HG02840 (cell line): ENCODE measurements at regions not wholly inside any gene's neighbourhood (a gene's known extent, or its start where the extent isn't known, plus 50 kb on each side); places are given as distances from the start of the nearest gene placed in this dataset.

ENCODE experiments used
- ATAC-seq: cut with Tn5 transposase; IDR thresholded peaks from one replicate; pipeline ENCODE4 v1.9.1; 2021; ENCODE audit warnings: mild to moderate bottlenecking, moderate library complexity, moderate number of reproducible peaks; ENCODE audit not compliant: unreplicated experiment, low FRiP score

DNA sequence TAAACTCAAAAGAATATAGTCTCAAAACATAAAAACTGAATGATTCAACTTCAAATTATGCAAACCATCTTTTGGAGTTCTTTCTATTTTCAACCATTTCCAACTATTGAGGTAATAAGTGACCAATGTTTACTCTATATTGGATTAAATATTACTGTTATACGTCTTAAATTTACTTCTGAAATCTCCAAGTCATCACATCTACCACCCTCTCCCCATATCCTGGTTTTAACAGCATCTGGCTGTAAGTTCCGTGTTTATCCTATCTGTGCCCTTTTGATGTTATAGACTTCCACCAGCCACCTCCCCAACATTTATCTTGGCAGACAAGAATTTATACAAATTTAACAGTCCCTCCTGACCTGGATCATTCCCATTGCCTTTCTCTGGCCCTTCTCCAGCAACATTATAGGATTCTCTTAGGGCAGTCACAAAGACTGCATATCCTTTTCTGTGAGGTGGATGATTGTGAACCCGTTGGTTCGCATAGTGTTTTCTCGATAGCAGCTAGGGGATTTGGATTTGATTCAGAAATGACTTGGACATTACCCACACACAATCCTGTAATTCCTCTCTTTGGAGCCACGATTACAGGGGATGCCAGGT is 313.4 kb upstream of the FMN2 start:
- ATAC-seq: no peak

DNA sequence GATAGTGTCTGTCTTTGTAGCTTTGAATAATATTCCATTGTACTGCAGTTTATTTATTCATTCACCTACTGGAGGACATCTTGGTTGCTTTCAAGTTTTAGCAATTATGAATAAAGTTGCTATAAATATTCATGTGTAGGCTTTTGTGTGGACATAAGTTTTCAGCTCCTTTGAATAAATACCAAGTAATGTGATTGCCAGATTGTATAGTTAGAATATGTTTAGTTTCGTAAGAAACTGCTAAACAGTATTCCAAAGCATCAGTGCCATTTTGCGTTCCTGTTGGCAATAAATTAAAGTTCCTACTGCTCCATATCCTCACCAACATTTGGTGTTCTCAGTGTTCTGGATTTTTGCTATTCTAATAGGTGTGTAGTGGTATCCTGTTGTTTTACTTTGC is 311.7 kb upstream of the FMN2 start:
- ATAC-seq: no peak

DNA sequence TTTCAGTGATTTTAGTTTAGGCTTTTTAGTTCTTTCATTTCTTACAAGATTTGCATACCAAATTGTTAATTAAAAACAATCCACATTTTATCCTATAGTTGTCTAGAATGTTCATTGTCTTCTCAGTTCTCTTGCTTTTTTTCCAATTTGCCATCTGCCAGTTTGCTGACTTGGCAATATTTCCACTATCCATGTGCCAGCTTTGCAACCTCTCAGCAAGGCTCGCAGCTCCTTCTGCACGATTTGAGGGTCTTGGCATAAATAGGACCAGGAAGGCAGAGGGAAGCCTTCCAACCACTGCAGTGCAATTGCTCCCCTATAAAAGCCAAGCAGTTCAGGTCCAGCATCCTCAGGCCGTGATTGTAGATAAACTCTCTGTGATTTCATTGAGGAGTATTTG is 306.8 kb upstream of the FMN2 start:
- ATAC-seq: no peak

DNA sequence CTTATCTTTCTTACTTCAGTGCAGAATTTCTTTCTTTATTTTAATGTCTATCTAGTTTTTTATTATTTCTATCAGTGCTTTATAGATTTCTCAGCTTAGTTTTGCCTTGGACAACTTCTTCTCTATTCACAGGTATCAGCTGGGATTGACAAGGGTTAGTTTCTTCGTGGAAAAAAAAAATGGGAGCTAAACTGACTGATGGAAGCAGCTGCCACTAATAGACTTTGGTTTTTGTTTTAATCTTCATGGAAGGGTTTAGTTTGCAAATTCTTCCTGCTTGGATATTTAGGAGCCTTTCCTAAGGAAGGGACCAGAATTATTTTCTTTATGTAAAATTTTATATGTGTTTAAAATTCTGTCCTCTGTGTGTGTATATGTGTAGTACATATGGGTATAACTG is 306.1 kb upstream of the FMN2 start:
- ATAC-seq: no peak

DNA sequence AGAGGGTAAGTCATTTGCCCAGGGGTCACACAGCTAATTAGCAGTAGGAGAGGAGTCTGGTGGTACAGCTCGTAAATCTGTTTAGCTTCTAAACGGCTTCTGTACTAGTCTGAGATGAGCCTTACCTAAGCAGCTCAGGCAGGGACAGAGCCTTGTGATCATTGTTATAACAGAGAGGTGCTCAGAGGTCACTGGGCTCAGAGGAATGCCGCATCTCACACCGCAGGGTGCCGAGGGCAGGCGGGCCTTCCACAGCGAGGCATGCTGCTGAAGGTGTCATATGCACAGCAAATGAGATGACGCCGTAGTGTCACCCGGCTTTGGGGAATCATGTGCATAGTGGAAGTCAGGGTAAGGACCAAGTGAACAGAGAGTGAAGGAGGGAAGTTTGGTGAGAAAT is 305.2 kb upstream of the FMN2 start:
- no peak for ATAC-seq

DNA sequence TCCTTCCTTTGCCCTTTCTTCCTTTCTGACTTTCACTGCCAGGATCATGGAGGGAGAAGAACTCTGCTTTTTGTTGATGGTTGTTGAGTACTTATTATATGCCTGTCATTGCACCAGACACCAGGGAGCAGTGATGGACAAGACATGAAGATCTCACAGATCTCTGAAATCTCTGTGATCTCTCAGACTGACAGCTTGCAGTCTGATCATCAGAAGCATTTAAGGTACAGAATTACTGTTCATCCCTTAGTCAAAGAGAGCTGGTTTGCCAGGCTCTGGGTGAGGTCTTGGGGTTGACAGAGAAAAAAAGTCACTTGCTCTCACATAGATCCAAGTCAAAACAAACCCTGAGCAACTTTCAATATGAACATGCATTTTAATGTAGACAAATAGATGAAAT is 299.5 kb upstream of the FMN2 start:
- ATAC-seq: no peak

DNA sequence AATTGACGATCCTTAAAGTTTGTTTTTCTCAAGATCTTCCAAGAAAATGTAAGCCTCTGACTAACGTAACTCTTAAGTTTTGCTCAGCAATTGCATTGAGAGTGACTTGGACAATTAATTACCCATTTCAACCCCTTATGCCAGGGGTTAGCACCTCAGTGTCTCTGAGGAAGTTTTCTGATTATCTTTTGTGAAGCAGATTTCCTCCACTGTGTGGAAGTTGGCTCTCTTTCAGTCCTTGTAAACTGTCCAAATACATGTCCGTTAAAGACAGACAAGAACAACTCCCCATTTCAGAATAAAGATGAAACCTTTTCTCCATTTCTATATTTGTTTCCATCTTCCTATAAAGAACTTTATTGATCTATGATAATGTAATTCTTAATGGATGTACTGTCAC is 296.4 kb upstream of the FMN2 start:
- no peak for ATAC-seq

DNA sequence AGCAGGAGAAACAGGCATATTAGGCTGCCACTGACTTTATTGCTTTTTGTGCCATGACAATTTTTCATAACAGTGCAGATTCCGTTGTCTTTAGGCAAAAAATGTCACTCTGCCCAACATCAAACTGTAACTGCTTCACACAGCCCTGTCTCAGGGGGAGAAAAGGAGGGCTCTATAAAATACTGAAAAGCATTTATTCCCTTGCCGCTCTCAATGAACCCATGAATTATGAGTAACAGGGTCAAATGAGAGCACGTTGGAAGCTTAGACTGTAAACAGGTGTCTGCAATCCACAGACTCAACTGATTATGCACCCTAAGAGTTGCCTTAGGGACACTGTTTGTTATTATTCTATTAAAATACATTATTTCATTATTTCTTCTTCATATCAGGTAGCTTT is 292.1 kb upstream of the FMN2 start:
- no peak for ATAC-seq

DNA sequence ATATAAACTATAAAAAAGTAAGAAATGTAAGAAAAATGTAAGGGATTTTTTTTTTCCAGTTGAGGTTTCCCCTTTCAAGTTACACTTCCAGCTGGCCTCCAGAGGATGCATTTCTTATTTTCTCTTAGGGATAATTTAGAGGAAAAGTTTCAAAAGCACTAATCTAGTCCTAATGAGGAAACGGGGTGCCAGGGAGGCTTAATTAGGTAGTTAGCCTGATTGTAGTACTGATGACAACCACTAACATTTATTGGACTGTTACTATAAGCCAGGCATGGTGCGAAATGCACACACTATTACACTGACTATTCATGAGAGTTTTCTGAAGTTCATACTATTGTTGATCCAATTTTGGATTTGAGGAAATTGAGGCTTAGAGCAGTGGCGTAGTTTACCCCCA is 290.8 kb upstream of the FMN2 start:
- ATAC-seq: no peak

DNA sequence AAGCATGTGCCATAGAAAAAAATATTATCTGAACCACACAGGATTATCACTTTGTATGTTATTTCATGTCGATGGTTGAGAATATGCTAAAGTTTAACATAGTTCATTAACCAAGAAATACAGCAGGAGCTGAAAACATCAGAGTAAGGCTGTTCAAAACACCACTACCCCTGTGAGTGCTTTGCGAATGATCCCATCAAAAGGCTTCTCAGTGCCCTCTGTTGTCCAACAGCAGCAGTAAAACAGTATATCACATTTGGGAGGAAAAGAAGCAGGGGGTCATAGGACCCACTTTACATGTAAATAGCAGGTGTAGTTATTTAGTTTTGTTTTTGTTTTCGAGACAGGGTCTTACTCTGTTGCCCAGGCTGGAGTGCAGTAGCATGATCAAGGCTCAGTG is 289.4 kb upstream of the FMN2 start:
- ATAC-seq: no peak

DNA sequence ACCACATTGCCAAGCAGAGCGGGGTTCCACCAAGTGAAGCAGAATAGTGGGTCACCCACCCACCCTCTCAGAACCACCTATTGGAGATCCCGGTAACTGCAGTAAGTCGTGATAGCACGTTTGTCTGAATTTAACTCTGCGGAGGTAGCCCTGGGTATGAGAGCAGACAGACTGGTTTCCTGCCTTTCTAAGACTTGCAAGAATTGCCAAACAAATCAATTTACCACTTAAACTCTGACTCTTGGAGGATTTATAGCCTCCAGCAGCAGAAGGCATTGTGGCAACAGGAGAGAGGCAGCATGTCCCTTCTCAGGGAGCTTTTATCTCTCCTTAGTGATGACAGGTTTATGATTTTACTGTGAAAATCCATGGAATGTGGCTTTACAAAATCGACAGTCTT is 287.9 kb upstream of the FMN2 start:
- no peak for ATAC-seq

DNA sequence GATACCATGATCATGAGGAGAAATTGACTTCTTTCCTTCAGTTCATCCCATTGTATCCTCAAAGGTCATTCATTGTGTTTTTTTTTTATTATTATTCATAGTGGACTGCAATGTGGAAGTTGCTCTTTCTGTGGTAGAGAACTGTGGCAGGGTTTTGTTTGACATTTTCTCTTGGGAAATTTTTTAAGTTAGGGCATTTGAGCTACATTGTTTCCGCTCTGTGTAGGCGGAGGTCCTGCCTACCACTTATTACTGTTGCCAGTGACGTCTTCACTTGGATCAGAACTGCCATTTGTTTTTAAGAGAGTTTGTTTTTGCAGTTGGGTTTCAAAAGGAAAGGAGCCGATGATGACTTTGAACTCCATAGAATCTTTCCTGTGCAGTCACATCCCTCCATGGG is 287.4 kb upstream of the FMN2 start:
- no peak for ATAC-seq

DNA sequence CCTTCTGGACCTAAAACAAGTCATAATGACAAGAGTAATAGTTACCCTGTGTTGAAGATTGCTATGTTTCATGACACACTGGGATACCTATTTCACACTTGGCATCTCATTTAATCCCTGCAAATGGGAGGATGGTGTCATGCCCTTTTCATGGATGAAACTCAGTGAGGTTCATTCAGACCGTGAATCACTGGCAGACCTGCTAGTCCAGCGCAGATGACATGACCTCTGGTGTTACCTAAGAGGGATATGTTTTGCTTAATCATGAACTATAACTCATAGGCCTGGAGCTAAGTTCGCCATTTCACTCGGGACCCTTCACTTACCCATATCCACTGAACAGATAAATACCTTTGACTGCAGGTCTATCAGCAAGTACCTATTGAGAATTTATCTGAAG is 286.6 kb upstream of the FMN2 start:
- ATAC-seq: no peak

DNA sequence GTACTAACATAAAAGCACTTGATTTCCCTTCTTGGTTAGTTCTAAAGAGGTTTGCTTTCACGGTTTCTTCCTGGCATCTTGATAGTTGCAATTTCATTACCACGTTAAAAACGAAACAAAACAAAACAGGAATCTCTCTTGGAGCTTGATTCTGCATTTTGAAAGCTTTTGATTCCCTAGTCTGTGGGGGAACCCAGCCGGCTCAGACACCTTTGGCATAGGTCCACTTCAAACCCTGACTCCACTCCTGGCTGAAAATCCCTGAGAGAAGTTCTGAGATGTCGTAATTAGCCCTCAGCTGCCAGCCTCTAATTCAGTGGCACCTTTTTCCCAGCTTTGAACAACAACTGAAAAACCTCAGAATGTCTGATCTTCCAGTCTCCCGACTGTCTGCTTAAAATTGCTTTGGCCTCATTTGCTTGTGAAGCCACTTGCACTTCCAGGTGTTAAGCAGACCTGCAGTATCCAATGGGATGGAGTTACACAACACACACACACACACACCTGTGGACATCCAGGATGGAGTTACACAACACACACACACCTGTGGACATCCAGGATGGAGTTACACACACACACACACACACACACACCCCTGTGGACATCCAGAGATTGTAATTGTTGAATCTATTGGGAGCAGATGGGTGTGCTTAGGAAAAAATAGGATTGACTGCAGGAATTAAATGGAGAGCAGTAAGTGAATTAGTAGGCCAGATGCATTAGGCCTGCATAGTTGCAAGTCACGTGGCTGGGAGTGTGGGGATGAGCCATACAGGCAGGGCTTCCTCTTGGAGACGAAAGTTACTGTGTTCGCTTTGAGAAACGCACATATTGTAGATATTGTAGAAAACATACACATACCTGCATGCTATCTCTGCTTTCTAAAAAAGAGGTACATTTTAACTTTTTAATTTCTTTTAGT is 285.6 kb upstream of the FMN2 start:
- ATAC-seq: no peak

DNA sequence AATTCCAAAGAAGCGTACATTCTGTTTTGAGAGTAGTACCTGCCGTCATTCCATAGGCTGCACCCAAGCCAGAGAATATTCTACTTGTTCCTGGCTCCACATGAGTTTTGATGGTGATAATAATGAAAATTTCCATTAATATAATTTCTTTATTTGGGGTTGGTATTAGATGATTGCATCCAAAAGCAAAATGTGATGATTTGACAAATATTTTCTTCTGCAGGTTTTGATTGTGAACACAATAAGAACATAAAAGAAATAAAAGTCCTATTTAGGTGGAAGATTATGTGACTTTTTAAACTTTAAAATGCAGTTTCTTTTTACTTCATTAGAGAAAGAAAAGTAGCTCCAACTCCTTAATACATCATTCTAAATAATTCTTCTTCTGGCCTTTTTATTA is 284.8 kb upstream of the FMN2 start:
- ATAC-seq: no peak

DNA sequence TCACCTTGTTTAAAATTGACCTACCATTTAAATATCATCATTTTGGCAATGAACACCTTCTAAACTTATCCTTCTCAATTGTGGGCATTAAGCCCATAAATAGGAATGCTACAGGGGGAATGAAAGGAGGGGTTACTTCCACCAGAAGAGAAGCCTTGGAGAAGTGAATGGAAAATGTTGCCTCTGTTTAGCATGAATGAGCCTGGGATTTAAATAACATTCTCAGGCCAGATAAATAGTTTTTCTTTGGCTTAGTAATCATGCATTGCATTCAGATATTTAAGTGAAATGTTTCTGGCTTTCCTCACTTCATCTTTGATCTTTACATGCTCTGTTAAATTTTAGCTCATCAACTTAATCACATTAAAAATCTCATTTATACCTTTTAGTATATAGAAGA is 284.3 kb upstream of the FMN2 start:
- ATAC-seq: no peak

DNA sequence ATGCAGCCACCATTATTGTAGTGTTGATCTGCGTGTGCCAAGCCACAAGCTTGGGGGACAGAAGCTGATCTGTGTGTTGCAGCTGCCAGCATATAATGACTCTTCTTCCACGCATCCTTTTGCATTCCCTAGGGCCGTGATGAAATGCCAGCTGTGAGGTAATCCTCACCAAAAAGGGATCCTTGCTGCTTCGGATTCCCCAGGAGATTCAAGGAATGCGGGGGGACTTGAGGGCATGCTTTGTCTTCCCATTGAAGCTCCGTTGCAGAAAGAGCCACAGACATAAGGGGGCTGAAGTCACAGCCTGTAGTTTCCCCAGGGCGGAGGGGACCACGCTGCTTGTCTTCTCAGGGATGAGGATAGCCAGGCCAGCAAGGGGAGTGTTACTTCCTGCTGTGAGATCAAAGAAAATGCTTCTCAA is 281.6 kb upstream of the FMN2 start:
- no peak for ATAC-seq

DNA sequence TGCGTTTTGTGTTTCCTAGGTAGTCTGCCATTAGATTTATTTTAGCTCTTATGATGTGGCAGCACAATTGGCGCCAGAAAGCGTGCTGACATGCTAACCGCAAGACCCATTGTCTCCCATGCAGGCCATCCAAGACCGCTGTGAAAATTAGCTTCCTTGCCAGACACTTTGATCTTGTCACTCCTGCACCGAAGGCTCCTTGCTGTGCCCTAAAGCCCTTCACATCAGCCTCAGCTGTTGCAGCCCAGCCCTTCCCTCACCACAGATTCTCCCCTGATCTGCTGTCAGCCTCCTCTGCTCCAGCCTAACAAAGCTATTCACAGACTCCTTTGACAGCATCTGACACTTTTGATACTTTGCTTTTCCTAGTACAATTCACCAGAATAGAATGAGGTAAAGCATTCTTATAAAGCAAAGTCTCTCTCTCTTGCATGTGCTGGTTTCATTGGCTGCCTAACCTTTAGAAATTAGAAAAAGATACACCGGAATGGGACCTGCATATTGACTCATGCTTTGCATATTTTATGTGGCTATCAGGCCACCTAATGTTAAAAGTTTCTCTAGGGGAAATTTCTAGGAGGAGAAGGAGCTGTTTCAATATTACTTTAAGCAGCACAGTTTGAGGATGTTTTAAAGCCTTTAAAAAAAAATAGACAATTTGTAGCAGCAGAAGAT is 280.3 kb upstream of the FMN2 start:
- ATAC-seq: no peak

DNA sequence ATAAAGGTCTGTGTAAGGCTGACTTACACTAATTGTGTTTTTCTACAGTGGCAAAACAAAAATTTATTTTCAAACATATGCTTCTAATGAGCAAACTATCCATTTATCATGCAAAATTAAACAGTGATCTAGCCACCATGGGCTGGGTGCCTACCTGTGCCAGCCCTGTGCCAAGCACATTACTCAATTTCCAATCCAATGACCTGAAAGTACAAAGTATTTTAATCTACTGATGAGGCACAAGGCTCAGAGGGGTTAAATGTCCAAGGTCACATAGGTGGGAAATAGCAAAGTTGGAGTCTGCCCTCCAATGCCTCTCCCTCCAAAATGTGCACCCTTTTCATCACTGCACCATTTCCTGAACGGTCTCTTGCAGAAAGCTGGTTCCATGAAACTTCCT is 279.1 kb upstream of the FMN2 start:
- ATAC-seq: no peak

DNA sequence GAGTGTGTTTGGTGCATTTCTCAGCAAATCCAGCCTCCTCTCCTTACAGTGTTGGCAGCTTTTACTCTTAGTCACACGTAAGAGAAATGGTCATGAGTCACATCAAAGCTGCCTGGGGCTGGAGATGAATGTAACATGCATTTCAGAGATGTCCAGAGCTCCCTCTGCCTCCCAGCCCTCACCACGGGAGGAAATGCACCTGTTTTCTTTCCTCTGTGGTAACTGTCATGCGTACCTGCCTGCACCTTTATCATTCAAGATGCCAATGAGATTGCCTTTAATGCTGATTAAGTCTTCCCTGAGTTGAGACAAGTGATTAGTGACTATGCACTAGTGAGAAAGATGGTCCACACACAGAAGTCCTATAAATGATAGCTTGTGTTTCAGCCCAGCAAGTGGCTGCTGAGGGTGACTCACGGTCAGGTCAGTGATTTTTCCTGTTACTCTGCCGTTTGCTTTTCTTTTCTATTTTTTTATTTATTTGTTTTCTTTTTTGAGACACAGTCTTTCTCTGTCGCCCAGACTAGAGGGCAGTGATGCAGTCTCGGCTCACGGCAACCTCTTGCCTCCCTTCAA is 277.3 kb upstream of the FMN2 start:
- no peak for ATAC-seq

DNA sequence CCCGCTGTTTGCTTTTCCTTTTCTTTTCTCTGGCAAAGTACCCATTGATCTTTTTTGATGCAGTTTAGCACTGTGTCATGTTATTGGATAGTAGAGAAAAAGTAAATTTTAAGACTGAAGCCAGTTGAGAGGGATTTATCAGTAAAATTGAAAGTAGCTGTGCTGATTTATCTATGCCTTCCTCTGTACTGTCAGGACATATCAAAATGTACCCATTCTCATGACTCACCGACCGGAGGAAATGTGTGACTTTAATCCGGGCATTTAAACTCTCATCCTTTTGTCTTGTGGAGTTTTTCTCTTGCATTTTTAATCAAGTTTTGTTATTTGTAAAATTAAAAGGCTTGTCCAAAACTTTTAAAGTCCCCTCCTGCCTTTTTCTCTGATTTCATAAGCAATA is 276.6 kb upstream of the FMN2 start:
- ATAC-seq: no peak
